ENCODE measurements at regions not wholly inside any gene's neighbourhood (a gene's known extent, or its start where the extent isn't known, plus 50 kb on each side); places are given as distances from the start of the nearest gene placed in this dataset.
"Not testable (repeated sequence)": the region's sequence is repeated elsewhere in the genome, so short reads cannot be mapped to it uniquely, and the experiment has no call there.

- not testable (repeated sequence) for TF ChIP-seq CTCF, POLR2AphosphoS5 (IDR thresholded peaks at IDR 0.05)
Measured at GRCh38 chr1:146546189-146546588, 317.4 kb upstream of the NOTCH2NLA start.

Data from breast epithelium (tissue), 3 donors.